ENCODE measurements at regions not wholly inside any gene's neighbourhood (a gene's known extent, or its start where the extent isn't known, plus 50 kb on each side); places are given as distances from the start of the nearest gene placed in this dataset.
"Not testable (repeated sequence)": the region's sequence is repeated elsewhere in the genome, so short reads cannot be mapped to it uniquely, and the experiment has no call there.

- DNase-seq = no peak
Observed at GRCh38 chr9:81814794-81815464, 113.3 kb upstream of the SPATA31D4 start.

GRCh38 chr9:81815781-81816180 lies 112.4 kb upstream of the SPATA31D4 start:
- no peak for DNase-seq

GRCh38 chr9:81819155-81819554 lies 109.1 kb upstream of the SPATA31D4 start:
- DNase-seq = no peak

- no peak for DNase-seq
Observed at GRCh38 chr9:81819859-81820546, 108.2 kb upstream of the SPATA31D4 start.

- DNase-seq = no peak
Observed at GRCh38 chr9:81822301-81822865, 105.8 kb upstream of the SPATA31D4 start.

GRCh38 chr9:81822967-81823366 lies 105.3 kb upstream of the SPATA31D4 start:
- DNase-seq = no peak

- no peak for DNase-seq
Observed at GRCh38 chr9:81823672-81824554, 104.3 kb upstream of the SPATA31D4 start.

- DNase-seq = no peak
Observed at GRCh38 chr9:81824802-81825730, 103.2 kb upstream of the SPATA31D4 start.

- peak; percentile 27 for DNase-seq
Observed at GRCh38 chr9:81825846-81826516, 102.2 kb upstream of the SPATA31D4 start.

GRCh38 chr9:81826517-81826906 lies 101.7 kb upstream of the SPATA31D4 start:
- DNase-seq = peak; percentile 79

- no peak for DNase-seq
Observed at GRCh38 chr9:81827616-81828296, 100.5 kb upstream of the SPATA31D4 start.

GRCh38 chr9:81829195-81829882 lies 98.9 kb upstream of the SPATA31D4 start:
- no peak for DNase-seq

GRCh38 chr9:81830431-81830830 lies 97.8 kb upstream of the SPATA31D4 start:
- DNase-seq = not testable (repeated sequence)

GRCh38 chr9:81832571-81833285 lies 95.5 kb upstream of the SPATA31D4 start:
- no peak for DNase-seq

GRCh38 chr9:81833563-81834345 lies 94.5 kb upstream of the SPATA31D4 start:
- DNase-seq = no peak

- DNase-seq = no peak
Observed at GRCh38 chr9:81841333-81841732, 86.9 kb upstream of the SPATA31D4 start.

- DNase-seq = no peak
Observed at GRCh38 chr9:81844131-81844567, 84.1 kb upstream of the SPATA31D4 start.

GRCh38 chr9:81847181-81847915 lies 80.9 kb upstream of the SPATA31D4 start:
- no peak for DNase-seq

All from hindlimb muscle (tissue), 1 donor.